Mesenchymal stem cell (in vitro differentiated cells and primary cell): ENCODE measurements at regions not wholly inside any gene's neighbourhood (a gene's known extent, or its start where the extent isn't known, plus 50 kb on each side); places are given as distances from the start of the nearest gene placed in this dataset.

Experiments
- DNase-seq: peaks from one replicate; pipeline ENCODE4 v3.0.0-alpha.2; 2013
- H2AFZ ChIP-seq: one replicate; pipeline ENCODE4 v1.6.1; 2013; ENCODE audit warnings: low read depth, mild to moderate bottlenecking, control low read depth, inconsistent platforms, low read length, moderate library complexity
- H2AK5ac ChIP-seq: 2 replicates; pipeline ENCODE4 v1.6.1; 2013; ENCODE audit warnings: low read length, moderate library complexity, mild to moderate bottlenecking, inconsistent platforms; ENCODE audit not compliant: severe bottlenecking
- H2BK120ac ChIP-seq: one replicate; pipeline ENCODE4 v1.6.1; 2013; ENCODE audit warnings: low read depth, mild to moderate bottlenecking, inconsistent platforms, low read length, moderate library complexity
- H2BK12ac ChIP-seq, 2 experiments: one replicate each; pipeline ENCODE4 v1.6.1; 2013; ENCODE audit warnings: inconsistent platforms in 2 of 2, low read length in 2 of 2, mild to moderate bottlenecking in 2 of 2, moderate library complexity in 2 of 2, control low read depth in 1 of 2
- H2BK15ac ChIP-seq: one replicate; pipeline ENCODE4 v1.6.1; 2013; ENCODE audit warnings: mild to moderate bottlenecking, low read depth, inconsistent platforms; ENCODE audit not compliant: poor library complexity, severe bottlenecking
- H2BK5ac ChIP-seq: 2 replicates; pipeline ENCODE4 v1.6.1; 2013; ENCODE audit warnings: low read depth, mild to moderate bottlenecking, low read length, control low read depth, inconsistent platforms; ENCODE audit not compliant: poor library complexity, severe bottlenecking
- H3K14ac ChIP-seq, 2 experiments: one replicate each; pipeline ENCODE4 v1.6.1; 2013; ENCODE audit warnings: inconsistent platforms in 2 of 2, low read length in 2 of 2, control low read depth in 1 of 2, mild to moderate bottlenecking in 1 of 2, moderate library complexity in 1 of 2
- H3K18ac ChIP-seq, 2 experiments: one replicate each; pipeline ENCODE4 v1.6.1; 2013; ENCODE audit warnings: inconsistent platforms in 2 of 2, low read length in 2 of 2, control low read depth in 1 of 2, low read depth in 1 of 2, mild to moderate bottlenecking in 1 of 2
- H3K23ac ChIP-seq, 2 experiments: one replicate each; pipeline ENCODE4 v1.6.1; 2013; ENCODE audit warnings: inconsistent platforms in 2 of 2, low read length in 2 of 2, mild to moderate bottlenecking in 2 of 2, moderate library complexity in 2 of 2, control low read depth in 1 of 2
- H3K27ac ChIP-seq: 2 replicates; pipeline ENCODE4 v1.5.1; 2013; ENCODE audit warnings: mild to moderate bottlenecking, moderate library complexity, low read length, control low read depth, inconsistent platforms; ENCODE audit not compliant: poor library complexity, severe bottlenecking
- H3K27me3 ChIP-seq, 2 experiments: 2 replicates each; pipeline versions ENCODE4 v1.6.1 to v1.7.0; 2013; ENCODE audit warnings: low read length in 2 of 2, mild to moderate bottlenecking in 2 of 2, moderate library complexity in 2 of 2, control low read depth in 1 of 2, inconsistent platforms in 1 of 2; ENCODE audit not compliant: control insufficient read depth in 1 of 2, insufficient read depth in 1 of 2
- H3K36me3 ChIP-seq, 2 experiments: 2 replicates each; pipeline versions ENCODE4 v1.6.1 to v1.7.0; 2013; ENCODE audit warnings: low read length in 2 of 2, control low read depth in 1 of 2, inconsistent platforms in 1 of 2, low read depth in 1 of 2, mild to moderate bottlenecking in 1 of 2; ENCODE audit not compliant: insufficient read depth in 2 of 2, control insufficient read depth in 1 of 2
- H3K4ac ChIP-seq, 2 experiments: one replicate each; pipeline ENCODE4 v1.6.1; 2013; ENCODE audit warnings: inconsistent platforms in 2 of 2, low read length in 2 of 2, mild to moderate bottlenecking in 2 of 2, moderate library complexity in 2 of 2, control low read depth in 1 of 2, low read depth in 1 of 2
- H3K4me1 ChIP-seq: 2 replicates; pipeline ENCODE4 v1.6.1; 2013; ENCODE audit warnings: low read depth, low read length, control low read depth; ENCODE audit not compliant: control insufficient read depth, insufficient read depth
- H3K4me2 ChIP-seq: 2 replicates; pipeline ENCODE4 v1.6.1; 2013; ENCODE audit warnings: low read length, mild to moderate bottlenecking, inconsistent platforms; ENCODE audit not compliant: poor library complexity, severe bottlenecking
- H3K4me3 ChIP-seq, 2 experiments: 2 replicates each; pipeline versions ENCODE4 v1.5.1 to v1.7.0; 2013; ENCODE audit warnings: low read length in 2 of 2, mild to moderate bottlenecking in 2 of 2, control low read depth in 1 of 2, low read depth in 1 of 2; ENCODE audit not compliant: insufficient read depth in 1 of 2
- H3K79me1 ChIP-seq: replicated peaks from 2 replicates; pipeline ENCODE4 v1.6.1; 2013; ENCODE audit warnings: mild to moderate bottlenecking, control low read depth, low read length, inconsistent platforms; ENCODE audit not compliant: poor library complexity, severe bottlenecking
- H3K9ac ChIP-seq: 2 replicates; pipeline ENCODE4 v1.7.0; 2013; ENCODE audit warnings: mild to moderate bottlenecking, low read length, moderate library complexity
- H3K9me3 ChIP-seq: 2 replicates; pipeline ENCODE4 v1.7.0; 2013; ENCODE audit warnings: mild to moderate bottlenecking, low read length; ENCODE audit not compliant: control insufficient read depth
- H4K8ac ChIP-seq: one replicate; pipeline ENCODE4 v1.6.1; 2013; ENCODE audit warnings: inconsistent platforms, mild to moderate bottlenecking, low read length, moderate library complexity
- H4K91ac ChIP-seq: one replicate; pipeline ENCODE4 v1.6.1; 2013; ENCODE audit warnings: mild to moderate bottlenecking, low read length, inconsistent platforms
- WGBS: methylation state at CpG from one replicate; pipeline ENCODE4 v1.1.7; 2013; ENCODE audit warnings: mixed read lengths; 5-methylcytosine and 5-hydroxymethylcytosine counted together

GRCh38 chr9:1768561-1768960 lies 246.6 kb upstream of the SMARCA2 start:
- no peak overlapping the region for H3K9ac ChIP-seq
- 69% methylated on average over 3 of the region's 3 CpGs for WGBS
- no peak overlapping the region for H3K27ac ChIP-seq
- no peak overlapping the region for H2AK5ac ChIP-seq
- no peak overlapping the region for H3K4ac ChIP-seq
- no peak overlapping the region for H3K18ac ChIP-seq
- no peak overlapping the region for H2BK15ac ChIP-seq
- H2BK5ac ChIP-seq = no peak overlapping the region
- H3K4me3 ChIP-seq = no peak overlapping the region
- no peak overlapping the region for H2AFZ ChIP-seq
- no peak overlapping the region for H3K23ac ChIP-seq
- no peak overlapping the region for H3K14ac ChIP-seq
- no peak overlapping the region for H3K4me2 ChIP-seq
- H3K79me1 ChIP-seq = no peaks in the 10 kb centered on the region
- H4K91ac ChIP-seq = no peak overlapping the region
- H3K36me3 ChIP-seq = no peaks in the 10 kb centered on the region
- no peak overlapping the region for H4K8ac ChIP-seq
- H2BK12ac ChIP-seq = no peak overlapping the region
- H3K27me3 ChIP-seq = no peaks in the 10 kb centered on the region
- H3K4me1 ChIP-seq = no peaks in the 10 kb centered on the region
- DNase-seq = no peak
- H2BK120ac ChIP-seq = no peak overlapping the region
- peaks cover 10% of the 10 kb centered on the region for H3K9me3 ChIP-seq

GRCh38 chr9:1771094-1771789 lies 243.9 kb upstream of the SMARCA2 start:
- 69% methylated on average over 2 of the region's 3 CpGs for WGBS
- DNase-seq = no peak

GRCh38 chr9:1775230-1775629 lies 239.9 kb upstream of the SMARCA2 start:
- Histone ChIP-seq H3K4me1 (no peaks in the 10 kb centered on the region), H3K9ac (no peak overlapping the region), H2BK120ac (no peak overlapping the region), H3K27me3 (no peaks in the 10 kb centered on the region), H3K27ac (no peak overlapping the region), H4K8ac (no peak overlapping the region), H2AFZ (no peak overlapping the region), H3K36me3 (no peaks in the 10 kb centered on the region), H3K79me1 (no peaks in the 10 kb centered on the region), H2BK5ac (no peak overlapping the region), H3K14ac (no peak overlapping the region), H3K4ac (no peak overlapping the region), H4K91ac (no peak overlapping the region), H3K18ac (no peak overlapping the region), H3K4me3 (no peak overlapping the region), H3K23ac (no peak overlapping the region), H3K4me2 (no peak overlapping the region), H3K9me3 (peaks cover 6% of the 10 kb centered on the region), H2BK12ac (no peak overlapping the region), H2BK15ac (no peak overlapping the region), H2AK5ac (no peak overlapping the region)
- DNase-seq = no peak

More at GRCh38 chr9:1771094-1771789, 243.9 kb upstream of the SMARCA2 start:
- Histone ChIP-seq H3K36me3 (no peaks in the 10 kb centered on the region), H3K23ac (no peak overlapping the region), H3K79me1 (no peaks in the 10 kb centered on the region), H3K9ac (no peak overlapping the region), H3K27ac (no peak overlapping the region), H2BK120ac (no peak overlapping the region), H4K91ac (no peak overlapping the region), H3K4me3 (no peak overlapping the region), H3K4me1 (no peaks in the 10 kb centered on the region), H2BK12ac (no peak overlapping the region), H3K27me3 (no peaks in the 10 kb centered on the region), H3K4ac (no peak overlapping the region), H2BK15ac (no peak overlapping the region), H3K14ac (no peak overlapping the region), H3K9me3 (peaks cover 10% of the 10 kb centered on the region), H3K4me2 (no peak overlapping the region), H2BK5ac (no peak overlapping the region), H4K8ac (no peak overlapping the region), H2AFZ (no peak overlapping the region), H2AK5ac (no peak overlapping the region), H3K18ac (no peak overlapping the region)

GRCh38 chr9:1776668-1777067 lies 238.5 kb upstream of the SMARCA2 start:
- Histone ChIP-seq H4K8ac (no peak overlapping the region), H4K91ac (no peak overlapping the region), H3K27ac (no peak overlapping the region), H3K4me1 (no peaks in the 10 kb centered on the region), H3K36me3 (no peaks in the 10 kb centered on the region), H3K79me1 (no peaks in the 10 kb centered on the region), H2AFZ (no peak overlapping the region), H3K18ac (no peak overlapping the region), H3K4me2 (no peak overlapping the region), H3K14ac (no peak overlapping the region), H3K23ac (no peak overlapping the region), H3K27me3 (no peaks in the 10 kb centered on the region), H2BK120ac (no peak overlapping the region), H3K9me3 (no peaks in the 10 kb centered on the region), H2BK5ac (no peak overlapping the region), H2BK15ac (no peak overlapping the region), H3K4me3 (no peak overlapping the region), H3K9ac (no peak overlapping the region), H2AK5ac (no peak overlapping the region), H2BK12ac (no peak overlapping the region), H3K4ac (no peak overlapping the region)
- DNase-seq = no peak
- WGBS = 86% methylated on average over 1 of the region's 1 CpG
